ENCODE measurements at regions not wholly inside any gene's neighbourhood (a gene's known extent, or its start where the extent isn't known, plus 50 kb on each side); places are given as distances from the start of the nearest gene placed in this dataset.

GRCh38 chr9:88747768-88748167, 212.8 kb downstream of the NXNL2 start (continued):
- TF ChIP-seq SKIL (IDR thresholded peaks at IDR 0.05; ENCODE audit: low read depth, poor library complexity, severe bottlenecking) (no peak), FOXM1 (IDR thresholded peaks at IDR 0.05; ENCODE audit: low read depth, low read length) (no peak), IRF4 (IDR thresholded peaks at IDR 0.05; ENCODE audit: low read depth, low read length) (no peak)

GRCh38 chr9:88748566-88749261, 213.7 kb downstream of the NXNL2 start:
- Histone ChIP-seq H3K27ac (ENCODE audit: control insufficient read depth, insufficient read depth) (no peak overlapping the region), H3K36me3 (ENCODE audit: control insufficient read depth in 2 of 2, insufficient read depth in 2 of 2, low read length in 1 of 2) (no peaks in the 10 kb centered on the region), H3K27me3 (replicated peaks in 1 of 2; ENCODE audit: control insufficient read depth in 2 of 2, insufficient read depth in 2 of 2, low read length in 1 of 2) (peaks cover 0 to 1% of the 10 kb centered on the region in 2 experiments; a peak in 2 of 4 replicates), H3K9me3 (replicated peaks; ENCODE audit: control insufficient read depth, insufficient read depth, low read length) (no peaks in the 10 kb centered on the region), H2AFZ (ENCODE audit: control insufficient read depth, low read depth, low read length) (no peak overlapping the region), H3K9ac (ENCODE audit: control insufficient read depth, insufficient read depth, low read length) (no peak overlapping the region), H4K20me1 (ENCODE audit: control insufficient read depth, insufficient read depth) (no peaks in the 10 kb centered on the region), H3K79me2 (ENCODE audit: control insufficient read depth, insufficient read depth, low read length) (no peaks in the 10 kb centered on the region), H3K4me1 (ENCODE audit: control insufficient read depth, insufficient read depth, low read length) (no peaks in the 10 kb centered on the region), H3K4me2 (ENCODE audit: control insufficient read depth, insufficient read depth) (no peak overlapping the region), H3K4me3 (no peak overlapping the region)
- POLR2A ChIA-PET: no interaction called here
- WGBS (ENCODE audit: insufficient coverage, insufficient replicate concordance, low lambda C conversion rate, missing lambda C conversion rate): 21% methylated on average over 5 of the region's 5 CpGs
- no peak for DNase-seq (ENCODE audit: low read depth, low spot score)
- no TSS peak for BruUV-seq (replicated peaks)
- no peak for FAIRE-seq
- intact Hi-C loops (cut with micrococcal nuclease; ENCODE audit: unreplicated experiment): no loop called here
- CTCF ChIA-PET: no interaction called here
- in situ Hi-C loops (cut with MboI): loop anchor here (10.0 kb wide), 1 partner anchor 154 kb away; no protein-coding TSS in a partner anchor
- SMC1A ChIA-PET (ENCODE audit: uncharacterized antibody, unreplicated experiment): interaction anchor here (0.6 kb wide), 1 partner anchor 25 kb away, joined by 3 read pairs; no protein-coding TSS in a partner anchor
- RAD21 ChIA-PET (ENCODE audit: unreplicated experiment): no interaction called here
- ATAC-seq: no peak
- TF ChIP-seq MYB (IDR thresholded peaks at IDR 0.05; ENCODE audit: borderline replicate concordance, low read depth, low read length): no peak
- TF ChIP-seq POU2F2 (IDR thresholded peaks at IDR 0.05; ENCODE audit: borderline replicate concordance, low read depth, low read length): no peak
- no peak for TF ChIP-seq E2F8 (IDR thresholded peaks at IDR 0.05; ENCODE audit: low read depth, partially characterized antibody)
- TF ChIP-seq USF2 (IDR thresholded peaks at IDR 0.05; ENCODE audit: borderline replicate concordance, low read depth, low read length): no peak
- TF ChIP-seq E4F1 (IDR thresholded peaks at IDR 0.05; ENCODE audit: borderline replicate concordance, partially characterized antibody): no peak
- TF ChIP-seq SUPT20H (IDR thresholded peaks at IDR 0.05; ENCODE audit: borderline replicate concordance, control insufficient read depth, low read depth, low read length): no peak
- no peak for TF ChIP-seq MEF2B (IDR thresholded peaks at IDR 0.05; ENCODE audit: partially characterized antibody, poor library complexity, severe bottlenecking)
